Uterus (tissue), 3 donors: ENCODE measurements at regions not wholly inside any gene's neighbourhood (a gene's known extent, or its start where the extent isn't known, plus 50 kb on each side); places are given as distances from the start of the nearest gene placed in this dataset.

Experiments used
- DNase-seq, 2 donors: peaks; one replicate each; pipeline ENCODE4 v3.0.0-alpha.2; 2019 to 2020
- H3K27ac ChIP-seq, 2 donors: fragments of 200-600 bp; sonication (generic); 1 replicate in 1 of 2; 2 replicates in 1 of 2; pipeline ENCODE4 v1.5.1; 2016 to 2018
- H3K27me3 ChIP-seq, 2 donors: fragments of 200-600 bp; sonication (generic); one replicate each; pipeline ENCODE4 v1.5.1; 2018 to 2019; ENCODE audit warnings: control low read depth in 1 of 2
- H3K36me3 ChIP-seq, 2 donors: fragments of 200-600 bp; sonication (generic); one replicate each; pipeline ENCODE4 v1.5.1; 2019; ENCODE audit warnings: control low read depth in 1 of 2
- H3K4me1 ChIP-seq, 2 donors: fragments of 200-600 bp; sonication (generic); one replicate each; pipeline ENCODE4 v1.5.1; 2018 to 2019; ENCODE audit warnings: control low read depth in 1 of 2
- H3K4me3 ChIP-seq, 2 donors: fragments of 200-600 bp; sonication (generic); 1 replicate in 1 of 2; 2 replicates in 1 of 2; pipeline ENCODE4 v1.5.1; 2018 to 2019; ENCODE audit warnings: mild to moderate bottlenecking in 1 of 2
- H3K9me3 ChIP-seq, 2 donors: fragments of 200-600 bp; sonication (generic); one replicate each; pipeline ENCODE4 v1.5.1; 2019; ENCODE audit warnings: control low read depth in 1 of 2
- POLR2A ChIP-seq, 2 donors: fragments of 450-650 bp; IDR thresholded peaks; one replicate each; pipeline ENCODE4 v1.6.1; 2016; ENCODE audit warnings: antibody characterized with exemption in 2 of 2, mild to moderate bottlenecking in 1 of 2, moderate library complexity in 1 of 2
- intact Hi-C: fragments of 100-400 bp; cut with DNase I; formaldehyde crosslinking; loops from one replicate; pipeline ENCODE4 v1.15.1; 2023; ENCODE audit warnings: low total_unique reads
- TF ChIP-seq, protein P1 (sequence below), 4 experiments: fragments of 200-600 bp in 2 of 4; fragments of 450-650 bp in 2 of 4; sonication (generic) in 2 of 4; IDR thresholded peaks; one replicate each; pipeline ENCODE4 v1.5.1; 2016 to 2019; ENCODE audit warnings: antibody characterized with exemption in 4 of 4, mild to moderate bottlenecking in 2 of 4, moderate library complexity in 1 of 4
- donor health status: DM: yes; HTN: yes; CAD: no.

DNA sequence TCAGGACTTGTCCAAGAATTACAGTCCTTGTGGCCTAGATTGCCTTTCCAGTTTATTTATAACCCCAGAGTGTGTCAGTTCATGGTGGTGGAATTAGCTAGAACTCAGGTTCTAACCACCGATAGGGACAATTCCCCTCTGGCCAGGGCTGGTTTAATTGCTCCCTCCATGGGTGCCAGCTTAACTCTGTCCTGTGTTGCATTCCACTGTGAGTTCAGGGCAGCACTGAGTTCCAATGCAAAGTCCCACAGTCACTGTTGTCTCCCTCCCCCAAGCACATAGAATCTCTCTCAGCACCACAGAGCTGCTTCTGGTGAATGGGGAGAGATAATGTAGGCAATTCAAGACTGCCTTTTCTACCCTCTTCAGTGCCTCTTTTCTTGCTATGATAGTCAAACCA, 82.5 kb upstream of the TNFRSF21 start:
- H3K4me3 ChIP-seq, result no peak overlapping the region
- H3K4me1 ChIP-seq, result no peaks in the 10 kb centered on the region
- TF ChIP-seq POLR2A (IDR thresholded peaks at IDR 0.05), result no peak
- TF ChIP-seq, protein P1, sequence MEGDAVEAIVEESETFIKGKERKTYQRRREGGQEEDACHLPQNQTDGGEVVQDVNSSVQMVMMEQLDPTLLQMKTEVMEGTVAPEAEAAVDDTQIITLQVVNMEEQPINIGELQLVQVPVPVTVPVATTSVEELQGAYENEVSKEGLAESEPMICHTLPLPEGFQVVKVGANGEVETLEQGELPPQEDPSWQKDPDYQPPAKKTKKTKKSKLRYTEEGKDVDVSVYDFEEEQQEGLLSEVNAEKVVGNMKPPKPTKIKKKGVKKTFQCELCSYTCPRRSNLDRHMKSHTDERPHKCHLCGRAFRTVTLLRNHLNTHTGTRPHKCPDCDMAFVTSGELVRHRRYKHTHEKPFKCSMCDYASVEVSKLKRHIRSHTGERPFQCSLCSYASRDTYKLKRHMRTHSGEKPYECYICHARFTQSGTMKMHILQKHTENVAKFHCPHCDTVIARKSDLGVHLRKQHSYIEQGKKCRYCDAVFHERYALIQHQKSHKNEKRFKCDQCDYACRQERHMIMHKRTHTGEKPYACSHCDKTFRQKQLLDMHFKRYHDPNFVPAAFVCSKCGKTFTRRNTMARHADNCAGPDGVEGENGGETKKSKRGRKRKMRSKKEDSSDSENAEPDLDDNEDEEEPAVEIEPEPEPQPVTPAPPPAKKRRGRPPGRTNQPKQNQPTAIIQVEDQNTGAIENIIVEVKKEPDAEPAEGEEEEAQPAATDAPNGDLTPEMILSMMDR (IDR thresholded peaks at IDR 0.05), result no peak
- peaks cover 0 to 5% of the 10 kb centered on the region in 2 donors for H3K9me3 ChIP-seq
- H3K27me3 ChIP-seq, result no peaks in the 10 kb centered on the region
- DNase-seq, result no peak
- H3K36me3 ChIP-seq, result no peaks in the 10 kb centered on the region
- no peak overlapping the region for H3K27ac ChIP-seq
- intact Hi-C loops, result no loop called here

DNA sequence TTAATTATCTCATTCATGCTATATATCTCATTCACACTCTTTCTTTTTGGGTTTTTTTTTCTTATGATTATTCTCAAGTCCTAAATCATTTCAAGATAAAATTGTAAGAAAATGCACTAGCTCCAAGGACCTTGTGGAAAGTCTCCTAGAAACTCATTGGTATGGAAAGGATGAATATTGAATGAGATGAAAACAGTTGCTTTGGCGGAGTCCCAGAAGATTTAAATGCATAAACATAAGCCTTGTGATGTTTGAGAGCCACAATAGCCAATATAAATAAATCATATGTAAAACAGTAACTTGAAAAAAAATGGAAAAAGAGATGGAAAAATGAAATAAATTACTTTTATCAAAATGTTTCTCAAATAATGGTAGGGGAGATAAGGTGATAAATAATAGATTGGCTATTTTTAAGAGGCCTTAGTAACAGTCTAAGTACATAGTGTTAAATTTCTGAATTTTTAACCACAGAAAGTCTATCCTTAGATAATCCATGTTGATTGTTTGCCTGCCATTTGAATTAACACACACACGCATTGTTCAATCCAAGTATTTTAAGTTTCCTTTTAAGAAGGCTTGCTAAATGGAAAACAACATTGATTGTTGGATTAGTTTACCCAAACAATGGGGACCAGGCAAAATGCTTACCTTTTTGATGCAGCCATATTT, 81.1 kb upstream of the CD2AP start:
- no peak for DNase-seq
- intact Hi-C loops, result no loop called here
- Histone ChIP-seq H3K27ac (no peak overlapping the region), H3K27me3 (no peaks in the 10 kb centered on the region), H3K4me1 (no peaks in the 10 kb centered on the region), H3K9me3 (no peaks in the 10 kb centered on the region), H3K4me3 (no peak overlapping the region), H3K36me3 (no peaks in the 10 kb centered on the region)
- TF ChIP-seq POLR2A (IDR thresholded peaks at IDR 0.05), result no peak
- TF ChIP-seq, protein P1 (IDR thresholded peaks at IDR 0.05), result no peak

DNA sequence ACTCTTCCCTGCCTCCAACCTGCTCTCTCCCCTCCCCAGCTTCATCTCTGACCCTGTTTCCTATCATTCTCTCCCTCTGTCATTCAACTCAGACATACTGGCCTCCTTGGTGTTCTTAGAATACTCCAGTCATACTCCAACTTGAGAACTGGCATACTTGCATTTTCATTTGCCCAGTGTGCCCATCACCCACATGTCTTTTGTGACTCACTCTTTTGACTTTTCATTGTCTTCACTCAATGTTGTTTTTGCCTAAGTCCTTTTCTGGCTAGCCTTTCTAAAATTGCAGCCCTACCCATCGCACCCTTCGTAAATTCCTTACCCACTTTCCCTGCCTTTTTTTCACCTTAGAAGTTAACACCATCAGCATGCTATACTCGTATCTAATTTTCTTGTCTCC, 77.0 kb upstream of the CD2AP start:
- intact Hi-C loops, result no loop called here
- Histone ChIP-seq H3K9me3 (no peaks in the 10 kb centered on the region), H3K4me1 (no peaks in the 10 kb centered on the region)

DNA sequence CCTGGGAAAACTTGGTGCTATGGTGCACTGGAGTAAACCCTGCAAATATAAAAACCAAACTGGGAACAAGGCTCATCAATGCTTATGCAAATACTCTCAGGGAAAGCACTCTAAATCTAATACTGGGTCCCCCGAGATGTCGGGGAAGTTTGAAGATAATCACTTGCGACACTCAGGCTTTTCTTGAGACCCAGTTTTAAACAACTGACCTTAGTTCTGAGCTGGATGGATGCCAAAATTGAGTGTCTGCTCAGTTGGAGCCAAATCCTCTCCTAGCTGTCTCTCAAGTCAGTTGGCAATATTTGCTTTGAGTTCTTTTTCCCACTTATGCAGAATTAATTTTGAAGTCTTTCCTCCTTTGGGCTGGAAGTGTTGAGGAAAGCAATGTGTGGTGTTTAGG, 75.5 kb upstream of the CD2AP start:
- Histone ChIP-seq H3K4me3 (no peak overlapping the region), H3K9me3 (no peaks in the 10 kb centered on the region), H3K27ac (no peak overlapping the region), H3K4me1 (no peaks in the 10 kb centered on the region), H3K36me3 (no peaks in the 10 kb centered on the region), H3K27me3 (no peaks in the 10 kb centered on the region)
- intact Hi-C loops, result no loop called here
- no peak for DNase-seq
- TF ChIP-seq POLR2A (IDR thresholded peaks at IDR 0.05), result no peak
- TF ChIP-seq, protein P1 (IDR thresholded peaks at IDR 0.05), result no peak

More for the DNA sequence above, 77.0 kb upstream of the CD2AP start:
- Histone ChIP-seq H3K27me3 (no peaks in the 10 kb centered on the region), H3K27ac (no peak overlapping the region), H3K36me3 (no peaks in the 10 kb centered on the region), H3K4me3 (no peak overlapping the region)
- no peak for DNase-seq
- no peak for TF ChIP-seq POLR2A (IDR thresholded peaks at IDR 0.05)
- TF ChIP-seq, protein P1 (IDR thresholded peaks at IDR 0.05), result no peak

DNA sequence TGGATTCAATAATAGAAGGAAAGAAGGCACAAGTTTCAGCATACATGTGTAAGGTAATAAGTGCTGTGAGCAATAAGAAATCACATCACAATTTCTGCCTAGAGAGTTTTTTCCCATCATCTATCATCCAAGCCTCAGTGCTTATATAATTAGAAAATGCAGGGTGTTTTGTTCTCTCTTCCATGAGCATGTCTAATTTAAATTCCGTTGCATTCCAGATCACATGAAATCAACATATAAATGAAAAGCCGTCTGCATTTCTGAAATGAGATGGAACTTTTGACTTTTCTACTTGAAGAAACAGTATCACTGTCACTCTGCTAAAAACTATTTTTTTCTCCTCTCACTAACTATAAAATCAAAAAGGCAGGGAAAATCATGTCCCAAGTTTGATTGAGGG, 74.5 kb upstream of the CD2AP start:
- Histone ChIP-seq H3K4me3 (no peak overlapping the region), H3K9me3 (no peaks in the 10 kb centered on the region), H3K27ac (no peak overlapping the region), H3K27me3 (no peaks in the 10 kb centered on the region), H3K4me1 (no peaks in the 10 kb centered on the region), H3K36me3 (no peaks in the 10 kb centered on the region)
- TF ChIP-seq POLR2A (IDR thresholded peaks at IDR 0.05), result no peak
- TF ChIP-seq, protein P1 (IDR thresholded peaks at IDR 0.05), result no peak
- intact Hi-C loops, result no loop called here
- no peak for DNase-seq
